AG04449 (cell line): ENCODE measurements at regions not wholly inside any gene's neighbourhood (a gene's known extent, or its start where the extent isn't known, plus 50 kb on each side); places are given as distances from the start of the nearest gene placed in this dataset.

ENCODE experiments used
- CTCF ChIA-PET: fragments of 350-600 bp; formaldehyde crosslinking; extraction: SDS; loops from one replicate; lab custom pipeline; 2021; ENCODE audit warnings: antibody characterized with exemption; lab: Yijun Ruan, JAX
- POLR2A ChIA-PET: fragments of 400-600, 350-600 bp; formaldehyde crosslinking; extraction: SDS; loops from one replicate; lab custom pipeline; 2020; ENCODE audit warnings: antibody characterized with exemption, inconsistent platforms; lab: Yijun Ruan, JAX
- DNase-seq: peaks from one replicate; pipeline ENCODE4 v3.0.0-alpha.2; 2010; ENCODE audit warnings: low read depth, low spot score
- H3K4me3 ChIP-seq: 2 replicates; pipeline ENCODE4 v1.5.1; 2011; ENCODE audit warnings: low read depth, mild to moderate bottlenecking, control low read depth, low read length
- CTCF ChIP-seq: IDR thresholded peaks from one replicate; pipeline ENCODE4 v1.5.1; 2011; ENCODE audit warnings: mild to moderate bottlenecking, moderate library complexity, low read length, control low read depth, inconsistent platforms; ENCODE audit not compliant: insufficient read depth; ENCODE audit errors: missing control alignments

DNA sequence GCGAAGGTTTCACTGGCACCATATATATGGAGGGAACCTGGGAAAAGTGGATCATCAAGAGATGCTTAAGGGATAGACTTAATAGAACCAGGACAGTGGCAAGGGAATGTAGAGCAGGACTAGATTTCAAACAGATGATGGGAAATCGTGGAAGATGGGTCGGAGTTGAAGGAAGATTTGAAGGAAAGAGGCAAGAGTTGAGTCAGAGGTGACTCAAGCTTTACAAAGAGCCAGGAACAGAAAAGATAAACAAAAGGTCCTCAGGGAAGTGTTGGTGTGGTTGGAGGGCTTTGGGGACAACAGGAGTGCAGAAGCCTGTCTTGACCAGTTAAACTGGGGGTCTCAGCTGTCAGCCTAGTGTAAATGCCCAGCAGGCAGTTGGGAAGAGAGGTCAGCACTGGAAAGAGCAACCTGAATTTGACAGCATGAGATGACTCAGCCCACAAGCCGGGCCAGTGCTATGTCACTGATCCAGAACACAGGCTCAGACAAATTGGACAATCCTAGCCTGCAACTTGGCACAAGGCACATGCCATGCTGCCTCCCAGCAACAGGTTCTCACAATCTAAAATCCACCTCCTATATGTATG lies 230.5 kb downstream of the IDS start:
- TF ChIP-seq CTCF: no peak
- no peak for DNase-seq
- H3K4me3 ChIP-seq: no peak overlapping the region
- ChIA-PET POLR2A (no interaction called here), CTCF (no interaction called here)

- no peak for TF ChIP-seq CTCF
- ChIA-PET CTCF (no interaction called here), POLR2A (no interaction called here)
- no peak overlapping the region for H3K4me3 ChIP-seq
- no peak for DNase-seq
These were observed 232.2 kb downstream of the IDS start for GRCh38 chrX:149272690-149273463.

DNA sequence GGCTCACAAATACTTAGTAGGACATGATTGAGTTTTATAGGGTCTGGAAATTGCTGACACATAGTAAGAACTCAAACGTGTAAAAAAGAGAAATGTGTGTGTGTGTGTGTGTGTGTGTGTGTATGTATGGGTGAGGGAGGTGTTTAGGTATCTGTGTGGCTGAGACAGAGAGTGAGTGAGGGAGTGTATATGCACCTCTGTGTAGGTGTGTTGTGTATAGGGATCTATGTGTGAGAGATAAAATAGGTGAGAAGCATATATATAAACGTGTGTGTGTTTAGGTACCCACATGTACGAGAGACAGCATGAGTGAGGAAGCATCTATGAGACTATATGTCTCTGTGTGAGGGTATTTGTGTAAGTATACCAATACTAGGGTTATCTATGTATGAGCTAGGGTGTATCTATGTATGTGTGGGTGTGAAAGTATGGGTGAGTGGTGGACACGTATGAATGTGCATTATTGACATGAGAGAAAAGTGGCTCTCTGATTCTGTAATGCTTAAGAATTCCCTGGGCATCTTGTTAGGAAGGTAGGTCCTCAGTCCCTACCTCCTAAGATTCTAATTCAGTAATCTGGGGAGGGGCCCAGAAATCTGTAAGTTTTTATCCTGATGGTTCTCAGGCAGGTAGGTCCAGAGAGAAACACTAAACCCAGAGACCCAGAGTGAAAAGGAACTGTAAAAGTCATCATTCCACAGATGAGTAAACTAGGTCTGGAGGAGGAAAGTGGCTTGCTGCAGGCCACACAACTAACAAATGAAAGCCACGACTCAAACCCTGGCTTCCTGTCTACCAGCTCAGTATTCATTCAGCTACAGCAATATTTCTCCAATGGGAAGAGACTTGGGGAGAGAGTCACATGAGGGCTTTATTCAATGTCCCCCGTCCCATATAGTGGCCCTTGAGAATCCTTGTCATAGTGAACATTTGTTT lies 237.0 kb downstream of the IDS start:
- no peak for DNase-seq
- H3K4me3 ChIP-seq: no peak overlapping the region
- POLR2A ChIA-PET: no interaction called here
- no peak for TF ChIP-seq CTCF
- CTCF ChIA-PET: no interaction called here

DNA sequence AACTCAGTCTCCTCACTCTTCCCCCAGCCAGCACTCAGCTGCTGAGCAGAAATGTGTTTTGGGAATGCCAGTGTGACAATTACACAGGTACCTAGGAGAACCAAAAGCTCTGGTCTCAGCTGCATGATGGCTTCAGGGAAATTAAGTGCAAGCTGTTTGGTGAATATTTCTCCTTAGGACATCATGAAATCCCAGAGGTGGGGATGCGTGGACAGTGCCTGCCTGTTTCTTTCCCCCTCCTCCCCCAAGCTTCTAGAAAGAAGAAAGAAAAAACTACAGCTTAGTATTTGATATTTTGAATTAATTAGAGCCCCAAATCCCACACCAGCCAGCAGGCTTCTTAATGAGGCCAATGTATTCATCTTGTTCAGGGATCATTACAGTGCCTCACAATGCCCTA lies 243.0 kb downstream of the IDS start:
- no peak for TF ChIP-seq CTCF
- ChIA-PET POLR2A (no interaction called here), CTCF (no interaction called here)
- no peak for DNase-seq
- H3K4me3 ChIP-seq: no peak overlapping the region

GRCh38 chrX:149259241-149259640 lies 245.9 kb downstream of the IDS start:
- ChIA-PET POLR2A (no interaction called here), CTCF (no interaction called here)
- H3K4me3 ChIP-seq: no peak overlapping the region
- DNase-seq: no peak
- no peak for TF ChIP-seq CTCF

- no peak for TF ChIP-seq CTCF
- CTCF ChIA-PET: interaction anchor here (1.6 kb wide), 1 partner anchor 31 kb away, joined by 3 read pairs; no protein-coding TSS in a partner anchor
These were observed 249.2 kb downstream of the IDS start for GRCh38 chrX:149255860-149256259.

More at GRCh38 chrX:149255860-149256259, 249.2 kb downstream of the IDS start:
- no peak overlapping the region for H3K4me3 ChIP-seq
- DNase-seq: no peak
- POLR2A ChIA-PET: no interaction called here
